Prostate gland (tissue), 2 donors: ENCODE measurements at regions not wholly inside any gene's neighbourhood (a gene's known extent, or its start where the extent isn't known, plus 50 kb on each side); places are given as distances from the start of the nearest gene placed in this dataset.

ENCODE experiments used
- CTCF ChIP-seq, 4 experiments: fragments of 200-600 bp in 2 of 4; fragments of 450-650 bp in 2 of 4; sonication (generic) in 2 of 4; IDR thresholded peaks; 1 replicate in 3 of 4; 2 replicates in 1 of 4; pipeline ENCODE4 v1.5.1; 2016 to 2019; ENCODE audit warnings: antibody characterized with exemption in 4 of 4, mild to moderate bottlenecking in 2 of 4, moderate library complexity in 2 of 4
- POLR2A ChIP-seq: fragments of 450-650 bp; IDR thresholded peaks from one replicate; pipeline ENCODE4 v1.6.1; 2016; ENCODE audit warnings: antibody characterized with exemption, mild to moderate bottlenecking
- POLR2AphosphoS5 ChIP-seq: sonication (generic); formaldehyde crosslinking; IDR thresholded peaks from one replicate; pipeline ENCODE4 v1.6.1; 2017; ENCODE audit warnings: antibody characterized with exemption

- TF ChIP-seq POLR2A (no peak), CTCF (IDR thresholded peaks at IDR 0.05) (no peak), POLR2AphosphoS5 (no peak)
Measured at GRCh38 chrX:112341598-112341997, 259.0 kb upstream of the TRPC5 start.
